GM23338 (cell line): ENCODE measurements at regions not wholly inside any gene's neighbourhood (a gene's known extent, or its start where the extent isn't known, plus 50 kb on each side); places are given as distances from the start of the nearest gene placed in this dataset.

ENCODE experiments used
- ATAC-seq: fragments of 200-7000 bp; cut with Tn5 transposase; 3 replicates; pipeline ENCODE4 v1.9.1; 2020
- DNase-seq: peaks from one replicate; pipeline ENCODE4 v3.0.0-alpha.2; 2015; ENCODE audit warnings: low spot score
- H2AFZ ChIP-seq: fragments of 200-600 bp; sonication (generic); 2 replicates; pipeline ENCODE4 v1.8.0; 2016; ENCODE audit warnings: antibody characterized with exemption, mild to moderate bottlenecking, moderate library complexity
- H3F3A ChIP-seq: fragments of 200-600 bp; sonication (generic); replicated peaks from 2 replicates; pipeline ENCODE4 v1.8.0; 2017; ENCODE audit warnings: antibody characterized with exemption, mixed run types, low read depth
- H3K27ac ChIP-seq: fragments of 200-600 bp; sonication (generic); 2 replicates; pipeline ENCODE4 v1.6.1; 2016; ENCODE audit warnings: low read depth
- H3K27me3 ChIP-seq: fragments of 200-600 bp; sonication (generic); 2 replicates; pipeline ENCODE4 v1.8.0; 2016; ENCODE audit warnings: mild to moderate bottlenecking, mixed run types, moderate library complexity; ENCODE audit not compliant: insufficient read depth
- H3K36me3 ChIP-seq: fragments of 200-600 bp; sonication (generic); 2 replicates; pipeline ENCODE4 v1.8.0; 2016; ENCODE audit warnings: mild to moderate bottlenecking; ENCODE audit not compliant: insufficient read depth
- H3K4me1 ChIP-seq: fragments of 200-600 bp; sonication (generic); 2 replicates; pipeline ENCODE4 v1.8.0; 2016; ENCODE audit warnings: mild to moderate bottlenecking, moderate library complexity; ENCODE audit not compliant: insufficient read depth
- H3K4me2 ChIP-seq: fragments of 200-600 bp; sonication (generic); 2 replicates; pipeline ENCODE4 v1.7.1; 2017; ENCODE audit warnings: mixed run types
- H3K4me3 ChIP-seq: fragments of 200-600 bp; sonication (generic); 2 replicates; pipeline ENCODE4 v1.6.1; 2016; ENCODE audit warnings: mixed run types
- H3K79me2 ChIP-seq: fragments of 200-600 bp; sonication (generic); replicated peaks from 2 replicates; pipeline ENCODE4 v1.8.0; 2017; ENCODE audit warnings: mild to moderate bottlenecking; ENCODE audit not compliant: insufficient read depth
- H3K9me2 ChIP-seq: fragments of 200-600 bp; sonication (generic); 2 replicates; pipeline ENCODE4 v1.8.0; 2017; ENCODE audit not compliant: insufficient read depth
- H4K20me1 ChIP-seq: fragments of 200-600 bp; sonication (generic); replicated peaks from 2 replicates; pipeline ENCODE4 v1.8.0; 2017; ENCODE audit warnings: mild to moderate bottlenecking; ENCODE audit not compliant: insufficient read depth
- H3K27ac Mint-ChIP-seq: 2 replicates; pipeline ENCODE4 v1.8.0; 2020; ENCODE audit warnings: inconsistent platforms, mild to moderate bottlenecking, moderate library complexity, mixed read lengths
- H3K27me3 Mint-ChIP-seq: 3 replicates; pipeline ENCODE4 v1.8.0; 2022; ENCODE audit warnings: low read depth, mild to moderate bottlenecking, moderate library complexity, mixed read lengths, inconsistent platforms; ENCODE audit not compliant: insufficient read depth, poor library complexity
- H3K36me3 Mint-ChIP-seq: 3 replicates; pipeline ENCODE4 v1.8.0; 2021; ENCODE audit warnings: low read depth, mild to moderate bottlenecking, inconsistent platforms, moderate library complexity, mixed read lengths
- H3K4me1 Mint-ChIP-seq: 3 replicates; pipeline ENCODE4 v1.8.0; 2020; ENCODE audit warnings: mild to moderate bottlenecking, inconsistent platforms, mixed read lengths
- H3K4me3 Mint-ChIP-seq: 3 replicates; pipeline ENCODE4 v1.8.0; 2021; ENCODE audit warnings: moderate library complexity, mild to moderate bottlenecking, inconsistent platforms, mixed read lengths
- H3K9me3 Mint-ChIP-seq: 3 replicates; pipeline ENCODE4 v1.8.0; 2020; ENCODE audit warnings: moderate library complexity, mild to moderate bottlenecking, inconsistent platforms, mixed read lengths
- CREB1 ChIP-seq: fragments of 250-450 bp; sonication (Bioruptor Pico); IDR thresholded peaks from 2 replicates; pipeline ENCODE4 v1.5.0; 2020; ENCODE audit warnings: low read depth, mild to moderate bottlenecking, moderate library complexity
- JUNB ChIP-seq: IDR thresholded peaks from one replicate; pipeline ENCODE4 v1.6.1; 2016; ENCODE audit warnings: antibody characterized with exemption; ENCODE audit not compliant: unreplicated experiment
- ZNF114 ChIP-seq: fragments of 250-450 bp; sonication (Bioruptor Pico); IDR thresholded peaks from 2 replicates; pipeline ENCODE4 v1.5.0; 2020; ENCODE audit warnings: mild to moderate bottlenecking, moderate library complexity
- ZNF462 ChIP-seq: fragments of 250-450 bp; sonication (Bioruptor Pico); IDR thresholded peaks from 2 replicates; pipeline ENCODE4 v1.5.0; 2020; ENCODE audit warnings: mild to moderate bottlenecking, moderate library complexity
- TF ChIP-seq, protein P1 (sequence below), 2 experiments: fragments of 200-600 bp in 1 of 2; sonication (generic) in 1 of 2; conservative IDR thresholded peaks; 2 replicates each; pipeline versions ENCODE4 v1.5.1 to v1.6.1; 2016 to 2017; ENCODE audit warnings: antibody characterized with exemption in 2 of 2, low read depth in 2 of 2, mild to moderate bottlenecking in 2 of 2, moderate library complexity in 1 of 2

DNA sequence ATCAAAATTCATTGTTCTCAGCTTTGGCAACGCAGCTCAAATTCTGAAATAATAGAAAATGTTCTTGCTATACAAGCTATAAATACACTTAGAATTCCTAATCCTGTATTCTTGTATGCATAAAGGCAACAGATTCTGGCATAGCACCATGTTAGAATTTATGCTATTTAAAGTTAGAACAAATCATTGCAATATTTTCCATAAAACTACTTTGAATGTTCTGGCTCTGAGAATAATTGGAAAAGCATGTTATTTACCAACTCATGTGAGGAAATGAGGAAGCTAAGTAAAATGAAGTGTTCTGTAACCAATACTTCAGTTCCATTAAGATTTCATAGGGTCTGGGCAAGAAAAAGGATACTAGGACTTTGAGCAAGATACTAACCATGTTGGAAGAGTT lies 888.9 kb downstream of the SQOR start (continued):
- TF ChIP-seq, protein P1, sequence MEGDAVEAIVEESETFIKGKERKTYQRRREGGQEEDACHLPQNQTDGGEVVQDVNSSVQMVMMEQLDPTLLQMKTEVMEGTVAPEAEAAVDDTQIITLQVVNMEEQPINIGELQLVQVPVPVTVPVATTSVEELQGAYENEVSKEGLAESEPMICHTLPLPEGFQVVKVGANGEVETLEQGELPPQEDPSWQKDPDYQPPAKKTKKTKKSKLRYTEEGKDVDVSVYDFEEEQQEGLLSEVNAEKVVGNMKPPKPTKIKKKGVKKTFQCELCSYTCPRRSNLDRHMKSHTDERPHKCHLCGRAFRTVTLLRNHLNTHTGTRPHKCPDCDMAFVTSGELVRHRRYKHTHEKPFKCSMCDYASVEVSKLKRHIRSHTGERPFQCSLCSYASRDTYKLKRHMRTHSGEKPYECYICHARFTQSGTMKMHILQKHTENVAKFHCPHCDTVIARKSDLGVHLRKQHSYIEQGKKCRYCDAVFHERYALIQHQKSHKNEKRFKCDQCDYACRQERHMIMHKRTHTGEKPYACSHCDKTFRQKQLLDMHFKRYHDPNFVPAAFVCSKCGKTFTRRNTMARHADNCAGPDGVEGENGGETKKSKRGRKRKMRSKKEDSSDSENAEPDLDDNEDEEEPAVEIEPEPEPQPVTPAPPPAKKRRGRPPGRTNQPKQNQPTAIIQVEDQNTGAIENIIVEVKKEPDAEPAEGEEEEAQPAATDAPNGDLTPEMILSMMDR (conservative IDR thresholded peaks at IDR 0.05; ENCODE audit: low read depth in 2 of 2): no peak
- TF ChIP-seq CREB1 (CRISPR knock-in tag): no peak

DNA sequence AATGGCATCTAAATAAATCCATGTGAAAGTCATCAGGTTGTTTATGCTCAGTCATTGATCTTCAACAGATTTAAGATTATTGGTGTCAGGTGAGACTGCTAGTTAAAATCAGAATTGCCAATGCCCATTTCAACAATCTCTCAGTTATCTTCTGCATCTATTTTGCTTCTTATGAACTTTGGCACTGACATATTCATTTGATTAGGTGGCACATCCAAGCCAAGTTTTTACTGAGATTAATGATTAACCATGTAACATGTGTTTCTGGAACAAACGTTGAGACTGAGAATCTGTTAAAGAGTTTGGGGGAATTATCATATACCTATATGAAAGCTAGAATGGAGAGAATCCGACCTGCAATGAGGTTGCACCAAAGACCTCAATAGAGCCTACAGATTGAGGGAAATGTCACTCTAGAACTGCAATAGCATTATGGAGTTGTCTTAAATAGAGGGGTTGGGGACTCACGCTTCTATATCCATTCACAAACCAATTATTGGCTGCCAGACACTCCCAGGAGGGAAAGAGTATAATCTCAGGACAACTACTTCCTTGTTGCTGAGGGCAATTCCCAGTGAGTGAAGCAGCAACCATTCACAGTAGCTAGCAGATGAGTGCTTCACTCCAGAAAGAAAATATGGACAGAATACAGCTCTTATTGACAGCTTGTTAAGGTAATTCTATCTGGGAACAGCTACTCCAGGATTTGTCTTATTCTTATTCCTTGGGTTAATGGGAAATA lies 891.3 kb downstream of the SQOR start:
- no peaks in the 10 kb centered on the region for H3F3A ChIP-seq
- Mint-ChIP-seq H3K36me3 (no peaks in the 10 kb centered on the region), H3K27me3 (peaks cover 1% of the 10 kb centered on the region), H3K4me3 (no peak overlapping the region), H3K9me3 (peaks cover 47% of the 10 kb centered on the region), H3K4me1 (no peaks in the 10 kb centered on the region), H3K27ac (no peak overlapping the region)
- no peaks in the 10 kb centered on the region for H4K20me1 ChIP-seq
- no peaks in the 10 kb centered on the region for H3K4me1 ChIP-seq
- ATAC-seq (no peak), DNase-seq (no peak)
- no peak overlapping the region for H3K4me3 ChIP-seq
- H3K9me2 ChIP-seq: no peaks in the 10 kb centered on the region
- TF ChIP-seq JUNB (no peak), ZNF462 (CRISPR knock-in tag) (no peak), CREB1 (CRISPR knock-in tag) (no peak), ZNF114 (CRISPR knock-in tag) (no peak)
- no peaks in the 10 kb centered on the region for H3K27me3 ChIP-seq
- no peaks in the 10 kb centered on the region for H3K36me3 ChIP-seq
- H3K4me2 ChIP-seq: no peak overlapping the region
- no peak overlapping the region for H2AFZ ChIP-seq
- no peak overlapping the region for H3K27ac ChIP-seq
- H3K79me2 ChIP-seq: no peaks in the 10 kb centered on the region
